ENCODE measurements at regions not wholly inside any gene's neighbourhood (a gene's known extent, or its start where the extent isn't known, plus 50 kb on each side); places are given as distances from the start of the nearest gene placed in this dataset.
A peak's percentile ranks its signal among the peaks of the same experiment; 100 is the strongest.
"Not testable (repeated sequence)": the region's sequence is repeated elsewhere in the genome, so short reads cannot be mapped to it uniquely, and the experiment has no call there.

DNA sequence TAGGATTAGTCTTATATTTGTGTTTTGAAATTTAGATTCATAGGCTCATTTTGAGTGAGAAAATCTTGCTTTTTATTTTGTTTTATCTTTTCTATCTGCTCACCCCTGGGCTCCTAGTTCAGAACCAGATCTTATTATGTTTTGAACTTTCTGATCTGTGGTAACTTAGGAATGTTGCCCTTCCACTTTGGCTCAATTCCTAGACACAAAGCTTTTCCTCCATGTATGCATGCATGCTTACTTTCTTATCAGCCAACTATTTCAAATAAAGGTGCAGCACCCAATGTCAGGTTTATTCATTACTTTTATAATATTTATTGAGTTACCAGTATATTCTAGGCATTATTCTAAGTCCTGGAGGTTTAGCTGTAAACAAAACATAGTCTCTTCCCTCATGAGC is 374.8 kb upstream of the KIAA1217 start:
- H3K4me3 ChIP-seq (ENCODE audit: low read length) = no peak overlapping the region
- TF ChIP-seq, protein P1, sequence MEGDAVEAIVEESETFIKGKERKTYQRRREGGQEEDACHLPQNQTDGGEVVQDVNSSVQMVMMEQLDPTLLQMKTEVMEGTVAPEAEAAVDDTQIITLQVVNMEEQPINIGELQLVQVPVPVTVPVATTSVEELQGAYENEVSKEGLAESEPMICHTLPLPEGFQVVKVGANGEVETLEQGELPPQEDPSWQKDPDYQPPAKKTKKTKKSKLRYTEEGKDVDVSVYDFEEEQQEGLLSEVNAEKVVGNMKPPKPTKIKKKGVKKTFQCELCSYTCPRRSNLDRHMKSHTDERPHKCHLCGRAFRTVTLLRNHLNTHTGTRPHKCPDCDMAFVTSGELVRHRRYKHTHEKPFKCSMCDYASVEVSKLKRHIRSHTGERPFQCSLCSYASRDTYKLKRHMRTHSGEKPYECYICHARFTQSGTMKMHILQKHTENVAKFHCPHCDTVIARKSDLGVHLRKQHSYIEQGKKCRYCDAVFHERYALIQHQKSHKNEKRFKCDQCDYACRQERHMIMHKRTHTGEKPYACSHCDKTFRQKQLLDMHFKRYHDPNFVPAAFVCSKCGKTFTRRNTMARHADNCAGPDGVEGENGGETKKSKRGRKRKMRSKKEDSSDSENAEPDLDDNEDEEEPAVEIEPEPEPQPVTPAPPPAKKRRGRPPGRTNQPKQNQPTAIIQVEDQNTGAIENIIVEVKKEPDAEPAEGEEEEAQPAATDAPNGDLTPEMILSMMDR (IDR thresholded peaks at IDR 0.05; ENCODE audit: insufficient read depth, low read depth, low read length, missing control alignments) = no peak
- peak; percentile 2 for DNase-seq (ENCODE audit: low read depth)

DNA sequence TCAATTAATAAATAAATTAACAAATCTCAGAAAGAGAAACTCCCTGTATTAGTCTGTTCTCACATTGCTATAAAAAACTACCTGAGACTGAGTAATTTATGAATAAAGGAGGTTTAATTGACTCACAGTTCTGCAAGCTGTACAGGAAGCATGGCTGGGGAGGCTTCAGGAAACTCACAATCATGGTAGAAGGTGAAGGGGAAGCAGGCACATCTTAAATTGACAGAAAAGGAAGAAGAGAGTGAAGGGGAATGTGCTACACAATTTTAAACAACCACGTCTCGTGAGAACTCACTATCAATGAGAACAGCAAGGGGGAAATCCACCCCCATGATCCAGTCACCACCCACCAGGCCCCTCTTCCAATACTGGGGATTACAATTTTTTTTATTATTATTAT is 358.3 kb upstream of the KIAA1217 start:
- TF ChIP-seq, protein P1 (IDR thresholded peaks at IDR 0.05; ENCODE audit: insufficient read depth, low read depth, low read length, missing control alignments) = no peak
- H3K4me3 ChIP-seq (ENCODE audit: low read length) = no peak overlapping the region

DNA sequence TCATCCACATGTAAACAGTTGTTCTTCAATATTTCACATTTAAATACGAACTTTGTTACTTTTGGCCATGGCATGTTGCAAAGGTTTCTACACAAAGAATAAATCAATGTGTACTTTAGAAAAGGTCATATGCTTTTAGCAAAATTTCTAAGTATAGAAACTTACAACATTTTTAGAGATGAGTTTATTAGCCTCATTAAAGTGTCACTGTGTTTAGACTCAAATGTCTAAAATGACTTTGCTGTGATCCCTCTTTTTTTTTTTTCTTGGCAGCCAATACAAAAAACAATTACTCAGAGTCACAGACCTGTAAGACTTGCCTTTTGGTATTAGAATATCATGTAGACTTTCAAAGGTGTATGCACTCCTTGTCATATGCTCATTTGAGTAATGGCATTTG is 349.3 kb upstream of the KIAA1217 start:
- no peak overlapping the region for H3K4me3 ChIP-seq (ENCODE audit: low read length)
- DNase-seq (ENCODE audit: low read depth) = no peak
- TF ChIP-seq, protein P1 (IDR thresholded peaks at IDR 0.05; ENCODE audit: insufficient read depth, low read depth, low read length, missing control alignments) = no peak

More for the DNA sequence above, 358.3 kb upstream of the KIAA1217 start:
- no peak for DNase-seq (ENCODE audit: low read depth)

DNA sequence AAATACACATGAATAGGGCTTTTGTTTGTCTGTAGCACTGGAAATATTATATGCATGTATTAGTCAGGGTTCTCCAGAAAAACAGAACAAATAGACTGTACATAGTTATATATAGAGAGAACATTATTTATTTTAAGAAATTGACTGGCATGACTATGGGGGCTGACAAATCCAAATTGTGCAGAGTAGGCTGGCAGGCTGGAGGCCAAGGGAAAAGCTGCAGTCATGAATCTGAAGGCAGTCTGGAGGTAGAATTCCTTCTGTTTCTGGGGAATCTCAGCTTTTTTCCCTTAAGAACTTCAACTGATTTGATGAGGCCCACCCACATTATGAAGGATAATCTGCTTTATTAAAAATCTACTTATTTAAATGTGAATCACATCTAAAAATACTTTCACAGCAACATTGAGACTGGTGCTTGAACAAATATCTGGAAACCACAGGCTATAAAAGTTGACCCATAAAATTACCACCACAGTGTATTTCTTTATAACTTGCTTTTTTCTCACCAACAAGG is 344.2 kb upstream of the KIAA1217 start:
- no peak overlapping the region for H3K4me3 ChIP-seq (ENCODE audit: low read length)
- TF ChIP-seq, protein P1 (IDR thresholded peaks at IDR 0.05; ENCODE audit: insufficient read depth, low read depth, low read length, missing control alignments) = no peak
- no peak for DNase-seq (ENCODE audit: low read depth)

DNA sequence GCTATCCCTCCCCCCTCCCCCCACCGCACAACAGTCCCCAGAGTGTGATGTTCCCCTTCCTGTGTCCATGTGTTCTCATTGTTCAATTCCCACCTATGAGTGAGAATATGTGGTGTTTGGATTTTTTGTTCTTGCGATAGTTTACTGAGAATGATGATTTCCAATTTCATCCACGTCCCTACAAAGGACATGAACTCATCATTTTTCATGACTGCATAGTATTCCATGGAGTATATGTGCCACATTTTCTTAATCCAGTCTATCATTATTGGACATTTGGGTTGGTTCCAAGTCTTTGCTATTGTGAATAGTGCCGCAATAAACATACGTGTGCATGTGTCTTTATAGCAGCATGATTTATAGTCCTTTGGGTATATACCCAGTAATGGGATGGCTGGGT is 342.0 kb upstream of the KIAA1217 start:
- not testable (repeated sequence) for DNase-seq (ENCODE audit: low read depth); H3K4me3 ChIP-seq (ENCODE audit: low read length)

DNA sequence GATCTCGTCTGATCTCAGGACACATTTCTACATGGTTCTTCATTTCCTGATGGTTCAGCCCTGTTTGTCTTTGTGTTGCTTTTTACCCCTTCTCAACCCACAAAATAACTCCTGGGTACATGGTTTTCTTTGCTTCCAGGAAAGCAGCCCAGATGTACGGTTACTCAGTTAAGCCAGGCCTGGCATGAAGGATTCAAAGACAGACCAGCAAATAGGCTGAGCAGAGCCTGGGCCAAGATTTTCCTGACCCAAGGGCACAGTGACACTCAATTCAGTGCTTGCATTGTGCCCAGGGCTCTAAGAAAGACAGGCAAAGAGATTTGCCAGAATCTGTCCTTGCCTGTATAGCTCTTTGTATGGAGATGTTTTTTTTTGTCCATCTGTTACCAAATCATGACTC is 340.8 kb upstream of the KIAA1217 start:
- DNase-seq (ENCODE audit: low read depth) = no peak
- no peak overlapping the region for H3K4me3 ChIP-seq (ENCODE audit: low read length)
- TF ChIP-seq, protein P1 (IDR thresholded peaks at IDR 0.05; ENCODE audit: insufficient read depth, low read depth, low read length, missing control alignments) = no peak

DNA sequence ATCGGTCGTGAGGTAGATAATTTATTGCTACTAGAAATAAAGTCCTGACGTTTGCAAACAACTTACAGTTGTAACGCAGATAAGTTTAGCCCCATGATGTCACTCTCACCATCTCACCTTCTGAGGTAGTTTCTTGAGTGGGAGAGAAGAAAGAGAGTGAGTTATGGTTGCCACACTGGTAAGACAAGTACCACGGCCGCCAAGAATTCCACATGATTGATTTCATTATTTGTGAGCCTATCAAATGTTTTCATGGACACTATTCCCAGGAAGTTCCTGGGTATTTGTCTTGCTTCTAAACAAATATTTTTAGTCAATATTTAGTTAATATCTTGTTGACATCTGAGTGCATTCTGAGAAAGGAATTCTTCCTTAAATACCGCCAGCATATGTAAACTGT is 339.4 kb upstream of the KIAA1217 start:
- TF ChIP-seq, protein P1 (IDR thresholded peaks at IDR 0.05; ENCODE audit: insufficient read depth, low read depth, low read length, missing control alignments) = no peak
- DNase-seq (ENCODE audit: low read depth) = no peak

More for the DNA sequence above, 339.4 kb upstream of the KIAA1217 start:
- H3K4me3 ChIP-seq (ENCODE audit: low read length) = no peak overlapping the region

Measured in epithelial cell of esophagus (primary cell).